ENCODE measurements at regions not wholly inside any gene's neighbourhood (a gene's known extent, or its start where the extent isn't known, plus 50 kb on each side); places are given as distances from the start of the nearest gene placed in this dataset.

DNA sequence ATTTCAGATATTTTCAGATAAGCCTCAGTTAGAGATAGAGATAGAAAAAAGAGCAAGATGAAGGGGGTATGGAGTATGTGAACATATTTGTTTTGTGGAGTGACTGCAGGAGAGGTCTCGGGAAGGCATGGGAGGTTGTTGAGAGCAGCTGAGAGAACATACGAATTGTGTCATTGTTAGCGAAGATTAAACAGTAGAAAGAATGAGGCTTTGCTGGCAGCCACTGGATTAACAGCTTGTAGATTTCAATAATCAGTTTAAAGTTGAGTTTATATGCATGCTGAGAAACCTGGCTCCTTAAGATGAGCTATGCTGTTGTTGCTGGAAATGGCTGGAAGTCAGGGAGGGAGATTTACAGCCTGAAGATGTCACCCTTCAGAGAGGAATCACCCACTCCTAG lies 100.9 kb upstream of the SORCS3 start:
- no TSS peak for BruUV-seq (replicated peaks)
- Histone ChIP-seq H3K27me3 (ENCODE audit: control insufficient read depth, insufficient read depth, low read length) (peaks cover 9% of the 10 kb centered on the region; the same call in 1 of the 2 replicates), H3K9me3 (ENCODE audit: control insufficient read depth, insufficient read depth, low read depth, low read length) (no peaks in the 10 kb centered on the region), H3K4me3 (ENCODE audit: low read depth in 2 of 2, low read length in 2 of 2) (no peak overlapping the region), H3K36me3 (ENCODE audit: control insufficient read depth, insufficient read depth, low read length) (no peaks in the 10 kb centered on the region), H3K27ac (ENCODE audit: low read length) (no peak overlapping the region), H3K4me1 (ENCODE audit: control insufficient read depth, insufficient read depth, low read length) (no peaks in the 10 kb centered on the region)
- TF ChIP-seq SIN3A (IDR thresholded peaks at IDR 0.05; ENCODE audit: borderline replicate concordance, insufficient read depth, low read depth, low read length) (no peak), POLR2AphosphoS5 (IDR thresholded peaks at IDR 0.05; ENCODE audit: low read depth, low read length) (no peak), TCF7L2 (IDR thresholded peaks at IDR 0.05; ENCODE audit: low read depth, low read length) (no peak)
- TF ChIP-seq, protein P1, sequence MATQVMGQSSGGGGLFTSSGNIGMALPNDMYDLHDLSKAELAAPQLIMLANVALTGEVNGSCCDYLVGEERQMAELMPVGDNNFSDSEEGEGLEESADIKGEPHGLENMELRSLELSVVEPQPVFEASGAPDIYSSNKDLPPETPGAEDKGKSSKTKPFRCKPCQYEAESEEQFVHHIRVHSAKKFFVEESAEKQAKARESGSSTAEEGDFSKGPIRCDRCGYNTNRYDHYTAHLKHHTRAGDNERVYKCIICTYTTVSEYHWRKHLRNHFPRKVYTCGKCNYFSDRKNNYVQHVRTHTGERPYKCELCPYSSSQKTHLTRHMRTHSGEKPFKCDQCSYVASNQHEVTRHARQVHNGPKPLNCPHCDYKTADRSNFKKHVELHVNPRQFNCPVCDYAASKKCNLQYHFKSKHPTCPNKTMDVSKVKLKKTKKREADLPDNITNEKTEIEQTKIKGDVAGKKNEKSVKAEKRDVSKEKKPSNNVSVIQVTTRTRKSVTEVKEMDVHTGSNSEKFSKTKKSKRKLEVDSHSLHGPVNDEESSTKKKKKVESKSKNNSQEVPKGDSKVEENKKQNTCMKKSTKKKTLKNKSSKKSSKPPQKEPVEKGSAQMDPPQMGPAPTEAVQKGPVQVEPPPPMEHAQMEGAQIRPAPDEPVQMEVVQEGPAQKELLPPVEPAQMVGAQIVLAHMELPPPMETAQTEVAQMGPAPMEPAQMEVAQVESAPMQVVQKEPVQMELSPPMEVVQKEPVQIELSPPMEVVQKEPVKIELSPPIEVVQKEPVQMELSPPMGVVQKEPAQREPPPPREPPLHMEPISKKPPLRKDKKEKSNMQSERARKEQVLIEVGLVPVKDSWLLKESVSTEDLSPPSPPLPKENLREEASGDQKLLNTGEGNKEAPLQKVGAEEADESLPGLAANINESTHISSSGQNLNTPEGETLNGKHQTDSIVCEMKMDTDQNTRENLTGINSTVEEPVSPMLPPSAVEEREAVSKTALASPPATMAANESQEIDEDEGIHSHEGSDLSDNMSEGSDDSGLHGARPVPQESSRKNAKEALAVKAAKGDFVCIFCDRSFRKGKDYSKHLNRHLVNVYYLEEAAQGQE (IDR thresholded peaks at IDR 0.05; ENCODE audit: insufficient read depth in 1 of 2, low read depth in 2 of 2, low read length in 1 of 2), result no peak
- TF ChIP-seq, protein P2, sequence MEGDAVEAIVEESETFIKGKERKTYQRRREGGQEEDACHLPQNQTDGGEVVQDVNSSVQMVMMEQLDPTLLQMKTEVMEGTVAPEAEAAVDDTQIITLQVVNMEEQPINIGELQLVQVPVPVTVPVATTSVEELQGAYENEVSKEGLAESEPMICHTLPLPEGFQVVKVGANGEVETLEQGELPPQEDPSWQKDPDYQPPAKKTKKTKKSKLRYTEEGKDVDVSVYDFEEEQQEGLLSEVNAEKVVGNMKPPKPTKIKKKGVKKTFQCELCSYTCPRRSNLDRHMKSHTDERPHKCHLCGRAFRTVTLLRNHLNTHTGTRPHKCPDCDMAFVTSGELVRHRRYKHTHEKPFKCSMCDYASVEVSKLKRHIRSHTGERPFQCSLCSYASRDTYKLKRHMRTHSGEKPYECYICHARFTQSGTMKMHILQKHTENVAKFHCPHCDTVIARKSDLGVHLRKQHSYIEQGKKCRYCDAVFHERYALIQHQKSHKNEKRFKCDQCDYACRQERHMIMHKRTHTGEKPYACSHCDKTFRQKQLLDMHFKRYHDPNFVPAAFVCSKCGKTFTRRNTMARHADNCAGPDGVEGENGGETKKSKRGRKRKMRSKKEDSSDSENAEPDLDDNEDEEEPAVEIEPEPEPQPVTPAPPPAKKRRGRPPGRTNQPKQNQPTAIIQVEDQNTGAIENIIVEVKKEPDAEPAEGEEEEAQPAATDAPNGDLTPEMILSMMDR (IDR thresholded peaks at IDR 0.05), result no peak
- ChIA-PET CTCF (no interaction called here), POLR2A (no interaction called here)
- in situ Hi-C loops (cut with HindIII; ENCODE audit: low pct_unique_long_range_greater_than_20kb, low sequenced_read_pairs) (no loop called here), intact Hi-C loops (cut with micrococcal nuclease; ENCODE audit: unreplicated experiment) (no loop called here)
- DNase-seq (ENCODE audit: low read depth, low spot score) (no peak), ATAC-seq (no peak)

DNA sequence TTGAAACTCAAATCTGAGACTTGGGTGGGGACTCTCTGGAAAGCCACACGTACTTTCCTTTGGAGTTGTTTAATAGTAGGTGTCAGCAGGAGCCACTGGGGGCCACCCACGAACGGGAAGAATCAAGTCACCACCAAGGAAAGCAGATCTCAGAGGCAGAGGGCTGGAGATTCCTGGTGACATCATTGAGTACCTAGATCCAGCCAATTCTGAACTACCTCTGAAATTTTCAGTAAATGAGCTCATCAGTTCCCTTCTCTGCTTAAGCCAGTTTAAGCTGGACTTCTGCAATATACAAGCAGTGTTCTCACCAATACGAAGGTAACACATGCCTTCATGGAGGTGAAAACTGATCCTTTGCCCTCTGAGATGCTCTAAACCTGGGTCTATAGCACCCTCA lies 99.3 kb upstream of the SORCS3 start:
- BruUV-seq (replicated peaks), result no TSS peak
- in situ Hi-C loops (cut with HindIII; ENCODE audit: low pct_unique_long_range_greater_than_20kb, low sequenced_read_pairs) (no loop called here), intact Hi-C loops (cut with micrococcal nuclease; ENCODE audit: unreplicated experiment) (no loop called here)
- DNase-seq (ENCODE audit: low read depth, low spot score) (no peak), ATAC-seq (no peak)
- H3K4me1 ChIP-seq (ENCODE audit: control insufficient read depth, insufficient read depth, low read length), result no peaks in the 10 kb centered on the region
- H3K27me3 ChIP-seq (ENCODE audit: control insufficient read depth, insufficient read depth, low read length), result peaks cover 9% of the 10 kb centered on the region; the same call in 1 of the 2 replicates
- no peak overlapping the region for H3K4me3 ChIP-seq (ENCODE audit: low read depth in 2 of 2, low read length in 2 of 2)
- ChIA-PET POLR2A (no interaction called here), CTCF (no interaction called here)
- TF ChIP-seq SIN3A (IDR thresholded peaks at IDR 0.05; ENCODE audit: borderline replicate concordance, insufficient read depth, low read depth, low read length) (no peak), TCF7L2 (IDR thresholded peaks at IDR 0.05; ENCODE audit: low read depth, low read length) (no peak), POLR2AphosphoS5 (IDR thresholded peaks at IDR 0.05; ENCODE audit: low read depth, low read length) (no peak)
- TF ChIP-seq, protein P1 (IDR thresholded peaks at IDR 0.05; ENCODE audit: insufficient read depth in 1 of 2, low read depth in 2 of 2, low read length in 1 of 2), result no peak
- TF ChIP-seq, protein P2 (IDR thresholded peaks at IDR 0.05), result no peak
- no peak overlapping the region for H3K27ac ChIP-seq (ENCODE audit: low read length)
- H3K9me3 ChIP-seq (ENCODE audit: control insufficient read depth, insufficient read depth, low read depth, low read length), result no peaks in the 10 kb centered on the region
- H3K36me3 ChIP-seq (ENCODE audit: control insufficient read depth, insufficient read depth, low read length), result no peaks in the 10 kb centered on the region

Measured in Panc1 (cell line).